ENCODE measurements at regions not wholly inside any gene's neighbourhood (a gene's known extent, or its start where the extent isn't known, plus 50 kb on each side); places are given as distances from the start of the nearest gene placed in this dataset.
"Not testable (repeated sequence)": the region's sequence is repeated elsewhere in the genome, so short reads cannot be mapped to it uniquely, and the experiment has no call there.

GRCh38 chr19:20315543-20315942, 148.5 kb downstream of the ZNF486 start:
- H3K27ac ChIP-seq (replicated peaks): no peak overlapping the region
- H3K27me3 ChIP-seq (ENCODE audit: insufficient read depth, poor library complexity, severe bottlenecking): no peaks in the 10 kb centered on the region
- H3K4me3 ChIP-seq (replicated peaks; ENCODE audit: insufficient read depth, low read length): no peak overlapping the region
- DNase-seq (ENCODE audit: low read depth in 1 of 2, low spot score in 1 of 2): no peak
- TF ChIP-seq REST (IDR thresholded peaks at IDR 0.05; ENCODE audit: insufficient replicate concordance, low read depth) (no peak), GABPA (IDR thresholded peaks at IDR 0.05; ENCODE audit: low read depth) (no peak), SPI1 (IDR thresholded peaks at IDR 0.05; ENCODE audit: borderline replicate concordance, low read depth) (no peak), CTCF (IDR thresholded peaks at IDR 0.05; ENCODE audit: insufficient read depth, low read length) (no peak), POLR2AphosphoS5 (IDR thresholded peaks at IDR 0.05; ENCODE audit: low read depth) (no peak)

- H3K27me3 ChIP-seq (ENCODE audit: insufficient read depth, poor library complexity, severe bottlenecking): no peaks in the 10 kb centered on the region
- H3K4me3 ChIP-seq (replicated peaks; ENCODE audit: insufficient read depth, low read length): no peak overlapping the region
- H3K27ac ChIP-seq (replicated peaks): no peak overlapping the region
- TF ChIP-seq SPI1 (IDR thresholded peaks at IDR 0.05; ENCODE audit: borderline replicate concordance, low read depth) (no peak), POLR2AphosphoS5 (IDR thresholded peaks at IDR 0.05; ENCODE audit: low read depth) (no peak), CTCF (IDR thresholded peaks at IDR 0.05; ENCODE audit: insufficient read depth, low read length) (no peak), GABPA (IDR thresholded peaks at IDR 0.05; ENCODE audit: low read depth) (no peak), REST (IDR thresholded peaks at IDR 0.05; ENCODE audit: insufficient replicate concordance, low read depth) (no peak)
- DNase-seq (ENCODE audit: low read depth in 1 of 2, low spot score in 1 of 2): no peak
These were observed 146.9 kb downstream of the ZNF486 start for GRCh38 chr19:20313894-20314293.

GRCh38 chr19:20307127-20307526, 140.1 kb downstream of the ZNF486 start:
- Histone ChIP-seq H3K4me3 (replicated peaks; ENCODE audit: insufficient read depth, low read length) (no peak overlapping the region), H3K27ac (replicated peaks) (no peak overlapping the region), H3K27me3 (ENCODE audit: insufficient read depth, poor library complexity, severe bottlenecking) (no peaks in the 10 kb centered on the region)
- TF ChIP-seq SPI1 (IDR thresholded peaks at IDR 0.05; ENCODE audit: borderline replicate concordance, low read depth): no peak
- no peak for TF ChIP-seq GABPA (IDR thresholded peaks at IDR 0.05; ENCODE audit: low read depth)
- no peak for TF ChIP-seq POLR2AphosphoS5 (IDR thresholded peaks at IDR 0.05; ENCODE audit: low read depth)
- TF ChIP-seq CTCF (IDR thresholded peaks at IDR 0.05; ENCODE audit: insufficient read depth, low read length): no peak
- no peak for TF ChIP-seq REST (IDR thresholded peaks at IDR 0.05; ENCODE audit: insufficient replicate concordance, low read depth)
- DNase-seq (ENCODE audit: low read depth in 1 of 2, low spot score in 1 of 2): no peak

- not testable (repeated sequence) for H3K27ac ChIP-seq (replicated peaks); DNase-seq (ENCODE audit: low read depth in 1 of 2, low spot score in 1 of 2)
These were observed 129.3 kb downstream of the ZNF486 start for GRCh38 chr19:20296314-20296713.

More at GRCh38 chr19:20296314-20296713, 129.3 kb downstream of the ZNF486 start:
- H3K4me3 ChIP-seq (replicated peaks; ENCODE audit: insufficient read depth, low read length); H3K27me3 ChIP-seq (ENCODE audit: insufficient read depth, poor library complexity, severe bottlenecking): not testable (repeated sequence)

Measured in HL-60 (cell line).